ENCODE measurements at regions not wholly inside any gene's neighbourhood (a gene's known extent, or its start where the extent isn't known, plus 50 kb on each side); places are given as distances from the start of the nearest gene placed in this dataset.
"Not testable (repeated sequence)": the region's sequence is repeated elsewhere in the genome, so short reads cannot be mapped to it uniquely, and the experiment has no call there.

- DNase-seq = no peak
Observed at GRCh38 chr10:71086439-71087080, 125.8 kb upstream of the UNC5B start.

- DNase-seq = no peak
Observed at GRCh38 chr10:71087622-71088021, 124.7 kb upstream of the UNC5B start.

GRCh38 chr10:71088054-71088453 is 124.3 kb upstream of the UNC5B start:
- no peak for DNase-seq

- not testable (repeated sequence) for DNase-seq
Observed at GRCh38 chr10:71088578-71088977, 123.8 kb upstream of the UNC5B start.

- no peak for DNase-seq
Observed at GRCh38 chr10:71089162-71089561, 123.2 kb upstream of the UNC5B start.

GRCh38 chr10:71090330-71090729 is 122.0 kb upstream of the UNC5B start:
- DNase-seq = no peak

GRCh38 chr10:71090801-71091200 is 121.6 kb upstream of the UNC5B start:
- DNase-seq = no peak

- no peak for DNase-seq
Observed at GRCh38 chr10:71092812-71093401, 119.5 kb upstream of the UNC5B start.

GRCh38 chr10:71093531-71093930 is 118.8 kb upstream of the UNC5B start:
- no peak for DNase-seq

- no peak for DNase-seq
Observed at GRCh38 chr10:71094712-71095390, 117.5 kb upstream of the UNC5B start.

- no peak for DNase-seq
Observed at GRCh38 chr10:71099731-71100361, 112.5 kb upstream of the UNC5B start.

- DNase-seq = no peak
Observed at GRCh38 chr10:71103961-71104360, 108.4 kb upstream of the UNC5B start.

GRCh38 chr10:71106151-71106550 is 106.2 kb upstream of the UNC5B start:
- DNase-seq = peak; percentile 87

GRCh38 chr10:71107117-71107516 is 105.3 kb upstream of the UNC5B start:
- DNase-seq = not testable (repeated sequence)

- DNase-seq = peak; percentile 72
Observed at GRCh38 chr10:71108042-71108441, 104.3 kb upstream of the UNC5B start.

GRCh38 chr10:71112138-71112785 is 100.1 kb upstream of the UNC5B start:
- no peak for DNase-seq

GRCh38 chr10:71116426-71116825 is 95.9 kb upstream of the UNC5B start:
- no peak for DNase-seq

GRCh38 chr10:71117589-71117988 is 94.8 kb upstream of the UNC5B start:
- DNase-seq = not testable (repeated sequence)

GRCh38 chr10:71123023-71123422 is 89.3 kb upstream of the UNC5B start:
- no peak for DNase-seq

- DNase-seq = no peak
Observed at GRCh38 chr10:71124921-71125748, 87.2 kb upstream of the UNC5B start.

GRCh38 chr10:71125749-71126107 is 86.6 kb upstream of the UNC5B start:
- DNase-seq = no peak

GRCh38 chr10:71126432-71126831 is 85.9 kb upstream of the UNC5B start:
- no peak for DNase-seq

- DNase-seq = no peak
Observed at GRCh38 chr10:71127104-71127503, 85.3 kb upstream of the UNC5B start.
